ENCODE measurements at regions not wholly inside any gene's neighbourhood (a gene's known extent, or its start where the extent isn't known, plus 50 kb on each side); places are given as distances from the start of the nearest gene placed in this dataset.
"Not testable (repeated sequence)": the region's sequence is repeated elsewhere in the genome, so short reads cannot be mapped to it uniquely, and the experiment has no call there.

DNA sequence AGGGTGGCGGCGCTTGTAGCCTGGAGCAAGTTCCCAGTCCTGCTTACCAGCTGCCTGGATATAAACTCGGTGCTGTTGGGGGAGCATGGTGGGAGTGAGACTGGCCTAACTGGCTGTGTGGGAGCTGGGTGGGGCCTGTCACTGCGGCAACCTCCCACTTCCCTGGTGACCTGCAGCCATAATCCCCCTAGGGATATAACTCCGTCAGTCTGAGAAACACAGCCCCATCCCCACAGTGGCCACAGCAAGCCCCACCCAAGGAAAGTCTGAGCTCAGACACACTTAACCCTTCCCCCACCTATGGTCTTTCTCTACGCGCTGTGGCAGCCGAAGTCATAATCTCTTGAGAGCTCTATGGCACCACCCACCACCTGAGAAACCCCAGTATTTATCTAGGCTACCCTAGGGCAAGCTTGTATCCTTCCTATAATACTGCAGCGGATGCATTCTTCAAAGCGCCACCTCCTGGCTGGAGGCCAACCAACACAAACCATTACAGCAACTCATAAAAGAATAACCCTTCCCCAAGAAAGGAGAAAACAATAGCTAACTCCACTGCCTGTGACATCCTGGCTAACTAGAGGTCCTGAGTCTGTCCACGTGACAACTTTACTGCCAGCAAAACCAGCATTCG lies 57.4 kb downstream of the ZNF648 start:
- DNase-seq (ENCODE audit: extremely low read depth in 1 of 2, low read depth in 1 of 2) = no peak

DNA sequence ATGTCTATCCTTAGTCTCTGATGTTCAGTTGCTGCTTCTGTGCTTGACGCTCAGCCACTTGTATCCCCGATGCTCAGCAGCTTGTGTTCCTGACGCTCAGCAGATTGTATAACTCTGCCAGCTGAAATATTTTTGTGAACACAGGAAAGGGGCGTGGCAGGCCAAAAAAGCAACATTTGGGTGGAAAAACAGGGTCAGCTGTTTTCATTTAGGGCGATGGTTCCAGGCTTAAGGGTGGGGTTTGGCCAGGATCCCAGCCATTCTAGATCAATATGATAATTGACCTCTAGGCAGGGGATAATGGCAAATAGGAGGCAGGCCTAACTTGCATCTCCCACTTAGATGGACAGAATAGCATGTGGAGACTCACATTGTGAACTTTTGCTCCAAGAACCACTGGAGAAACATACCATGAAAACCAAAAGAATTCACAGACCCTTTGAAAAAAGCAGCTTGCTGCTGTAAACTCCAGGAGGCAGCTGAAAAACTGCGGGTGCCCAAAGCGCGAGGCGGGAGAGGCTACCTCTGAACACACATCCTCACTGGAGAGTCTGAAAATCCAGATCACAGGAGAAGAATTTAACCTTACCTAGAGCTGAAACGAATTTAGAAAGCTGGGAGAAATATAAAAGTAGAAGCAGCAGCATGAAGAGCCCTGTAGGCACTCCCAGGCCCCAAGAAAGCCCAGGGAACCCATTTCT lies 58.3 kb downstream of the ZNF648 start:
- no peak for DNase-seq (ENCODE audit: extremely low read depth in 1 of 2, low read depth in 1 of 2)

DNA sequence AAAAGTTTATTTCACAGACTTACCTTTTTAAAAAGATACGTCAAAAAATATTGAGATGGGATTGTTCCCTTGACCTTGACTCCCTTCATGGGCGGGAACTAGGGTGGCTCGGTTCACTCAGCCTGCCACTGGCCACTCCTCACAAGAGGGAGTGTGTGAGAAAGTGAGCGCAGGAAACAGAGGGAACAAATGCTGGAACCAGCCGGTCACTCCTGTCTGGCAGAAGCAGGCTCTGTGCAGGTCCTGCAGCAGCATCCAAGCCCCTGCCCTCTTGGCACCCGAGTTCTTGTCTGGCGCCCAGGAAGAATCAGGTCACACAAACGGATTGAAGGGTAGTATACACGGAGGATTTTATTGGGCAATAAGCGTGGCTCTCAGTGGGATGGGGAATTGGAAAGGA lies 58.9 kb downstream of the ZNF648 start:
- DNase-seq (ENCODE audit: extremely low read depth in 1 of 2, low read depth in 1 of 2) = no peak

DNA sequence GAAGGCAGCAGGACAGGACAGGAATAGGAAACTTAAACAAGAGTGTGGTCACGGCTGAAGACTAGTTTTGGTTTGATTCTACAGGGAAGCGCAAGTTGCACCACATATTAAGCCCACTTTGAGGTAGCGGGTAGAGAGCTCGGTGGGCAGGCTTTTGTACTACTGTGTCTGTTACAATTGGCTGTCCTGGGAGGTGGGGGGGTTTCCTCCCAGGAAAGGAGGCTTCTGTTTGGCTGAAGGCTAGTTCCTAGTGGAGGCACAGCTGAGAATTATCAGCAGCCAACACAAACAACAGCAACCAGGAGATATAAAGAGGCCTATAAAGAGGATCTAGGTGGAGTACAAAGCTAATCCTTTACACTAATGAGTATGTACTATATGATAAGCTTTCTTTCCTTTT lies 62.7 kb downstream of the ZNF648 start:
- DNase-seq (ENCODE audit: extremely low read depth in 1 of 2, low read depth in 1 of 2) = no peak

DNA sequence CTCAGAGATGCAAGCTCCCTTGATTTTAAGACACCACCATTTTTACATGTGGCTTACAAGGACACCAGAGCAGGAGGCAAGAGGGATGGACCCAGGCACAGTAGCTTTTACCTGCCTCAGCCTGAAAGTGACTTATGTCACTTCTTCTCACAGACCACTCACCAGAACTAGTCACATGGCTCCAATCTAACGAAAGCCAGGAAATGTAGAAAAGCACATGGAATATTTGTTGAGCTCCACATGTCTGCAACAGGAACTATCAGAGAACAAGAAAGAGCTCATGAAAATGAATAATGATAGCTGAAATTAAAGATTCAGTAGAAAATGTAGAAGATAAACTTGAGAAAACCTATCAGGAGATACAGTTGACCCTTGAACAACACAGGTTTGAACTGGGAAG lies 69.4 kb downstream of the ZNF648 start:
- DNase-seq (ENCODE audit: extremely low read depth in 1 of 2, low read depth in 1 of 2) = no peak

DNA sequence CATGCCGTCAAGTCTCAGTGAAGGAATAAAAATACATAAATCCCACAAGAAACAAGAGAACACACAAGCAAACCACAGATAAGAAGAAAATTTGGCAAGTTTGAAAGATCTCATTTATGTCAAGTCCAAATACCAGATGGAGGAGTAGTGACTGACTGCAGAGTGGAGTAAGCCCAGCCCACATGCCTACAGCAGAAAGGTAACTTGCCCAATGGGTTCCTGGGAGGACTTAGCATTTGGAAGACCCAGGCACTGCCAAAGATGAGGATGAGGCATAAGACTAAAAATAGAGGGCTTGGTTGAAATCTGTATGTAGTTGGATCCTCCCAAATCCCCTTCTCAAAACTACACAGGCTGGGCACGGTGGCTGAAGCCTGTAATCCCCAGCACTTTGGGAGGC lies 70.8 kb downstream of the ZNF648 start:
- no peak for DNase-seq (ENCODE audit: extremely low read depth in 1 of 2, low read depth in 1 of 2)

DNA sequence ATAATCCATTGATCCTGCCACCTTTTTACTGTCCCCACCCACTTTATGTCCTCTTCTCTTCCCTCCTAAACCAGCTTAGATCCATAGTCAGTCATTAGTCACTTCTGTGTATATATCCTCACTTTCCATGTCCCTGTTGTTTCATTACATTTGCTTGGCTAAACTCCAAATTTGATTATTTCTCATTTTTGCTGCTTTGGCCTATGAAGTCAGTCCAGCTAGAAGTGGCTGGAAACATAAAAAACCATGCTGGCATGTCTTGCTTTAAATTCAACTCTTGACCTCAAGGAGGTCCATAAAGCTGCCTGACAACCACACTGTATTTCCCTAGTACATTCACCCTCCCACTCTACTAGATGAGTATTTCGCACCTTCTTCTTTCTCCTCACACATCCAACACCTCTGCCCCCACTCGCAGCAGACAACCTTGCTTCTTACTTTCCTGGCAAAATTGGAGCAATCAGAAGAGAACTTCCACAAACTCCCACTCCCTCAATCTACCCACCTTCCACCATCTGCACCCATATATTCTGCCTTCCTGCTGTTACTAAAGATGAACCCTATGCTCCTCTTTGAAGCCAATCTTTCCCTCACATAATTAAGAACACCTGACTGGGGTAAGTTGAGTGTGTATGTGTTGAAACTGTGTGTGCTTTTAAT lies 72.1 kb downstream of the ZNF648 start:
- DNase-seq (ENCODE audit: extremely low read depth in 1 of 2, low read depth in 1 of 2) = no peak

DNA sequence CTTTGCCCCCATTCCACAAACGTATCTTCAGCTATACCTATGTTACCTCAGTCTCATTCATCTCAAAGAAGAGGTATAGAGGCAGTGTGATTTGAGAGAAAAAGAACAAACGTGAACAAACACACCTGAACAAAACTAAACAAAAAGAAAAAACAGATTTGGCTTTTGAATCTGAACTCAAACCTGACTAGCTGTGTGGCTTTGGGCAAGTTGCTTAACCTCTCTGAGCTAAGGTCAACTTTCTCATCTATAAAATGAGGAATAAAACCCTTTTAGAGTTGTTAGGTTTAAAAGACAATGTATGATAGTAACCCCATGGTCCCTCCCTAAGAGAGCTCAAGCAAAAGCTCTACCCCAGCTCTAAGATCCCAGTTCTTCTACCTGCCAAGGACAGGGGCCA lies 73.5 kb downstream of the ZNF648 start:
- no peak for DNase-seq (ENCODE audit: extremely low read depth in 1 of 2, low read depth in 1 of 2)

DNA sequence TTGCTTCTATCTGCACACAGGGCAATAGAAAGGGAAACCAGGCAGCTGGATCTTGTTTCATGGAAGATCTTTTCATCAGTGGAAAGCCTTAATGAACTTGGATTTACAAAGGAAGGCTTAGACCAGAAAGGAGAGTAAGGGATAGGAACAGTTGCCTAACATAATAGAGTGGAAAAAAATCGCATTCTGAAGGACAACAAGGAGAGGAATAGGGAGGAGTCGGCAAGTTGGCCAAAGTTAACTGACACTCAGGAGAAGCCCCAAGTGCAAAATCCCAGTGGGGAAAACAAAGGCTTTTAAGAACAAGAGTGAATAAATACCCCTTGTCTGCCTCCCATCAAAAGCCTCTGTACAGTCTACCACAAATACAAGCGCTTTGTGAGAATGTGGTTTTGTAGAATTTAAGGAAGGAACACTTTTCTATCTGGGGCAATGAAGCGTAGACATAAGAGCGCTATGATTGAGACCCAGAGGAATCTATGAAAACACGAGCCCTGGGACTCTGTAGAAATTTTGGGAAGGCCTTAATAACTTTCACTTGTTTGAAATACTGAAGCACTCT lies 74.1 kb downstream of the ZNF648 start:
- DNase-seq (ENCODE audit: extremely low read depth in 1 of 2, low read depth in 1 of 2) = no peak

DNA sequence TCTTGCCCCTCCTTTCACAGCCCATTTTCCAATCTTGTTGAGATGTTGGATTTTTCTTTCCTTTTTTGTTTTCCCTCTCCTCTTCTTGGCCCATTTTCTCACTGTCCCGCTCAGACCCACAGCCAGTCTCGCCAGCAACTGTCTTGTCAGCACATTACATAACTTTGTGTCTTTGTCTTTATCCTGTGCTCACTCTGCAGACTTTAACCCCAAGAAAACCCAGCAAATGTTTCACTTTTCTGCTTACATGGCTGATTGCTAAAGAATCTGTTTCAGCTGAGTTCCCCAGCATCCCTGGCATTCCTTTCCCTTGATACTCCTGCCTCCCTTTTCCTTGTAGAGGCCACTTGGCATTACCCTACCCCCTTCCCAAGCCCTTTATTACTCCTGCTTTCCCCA lies 74.6 kb downstream of the ZNF648 start:
- DNase-seq (ENCODE audit: extremely low read depth in 1 of 2, low read depth in 1 of 2) = no peak

DNA sequence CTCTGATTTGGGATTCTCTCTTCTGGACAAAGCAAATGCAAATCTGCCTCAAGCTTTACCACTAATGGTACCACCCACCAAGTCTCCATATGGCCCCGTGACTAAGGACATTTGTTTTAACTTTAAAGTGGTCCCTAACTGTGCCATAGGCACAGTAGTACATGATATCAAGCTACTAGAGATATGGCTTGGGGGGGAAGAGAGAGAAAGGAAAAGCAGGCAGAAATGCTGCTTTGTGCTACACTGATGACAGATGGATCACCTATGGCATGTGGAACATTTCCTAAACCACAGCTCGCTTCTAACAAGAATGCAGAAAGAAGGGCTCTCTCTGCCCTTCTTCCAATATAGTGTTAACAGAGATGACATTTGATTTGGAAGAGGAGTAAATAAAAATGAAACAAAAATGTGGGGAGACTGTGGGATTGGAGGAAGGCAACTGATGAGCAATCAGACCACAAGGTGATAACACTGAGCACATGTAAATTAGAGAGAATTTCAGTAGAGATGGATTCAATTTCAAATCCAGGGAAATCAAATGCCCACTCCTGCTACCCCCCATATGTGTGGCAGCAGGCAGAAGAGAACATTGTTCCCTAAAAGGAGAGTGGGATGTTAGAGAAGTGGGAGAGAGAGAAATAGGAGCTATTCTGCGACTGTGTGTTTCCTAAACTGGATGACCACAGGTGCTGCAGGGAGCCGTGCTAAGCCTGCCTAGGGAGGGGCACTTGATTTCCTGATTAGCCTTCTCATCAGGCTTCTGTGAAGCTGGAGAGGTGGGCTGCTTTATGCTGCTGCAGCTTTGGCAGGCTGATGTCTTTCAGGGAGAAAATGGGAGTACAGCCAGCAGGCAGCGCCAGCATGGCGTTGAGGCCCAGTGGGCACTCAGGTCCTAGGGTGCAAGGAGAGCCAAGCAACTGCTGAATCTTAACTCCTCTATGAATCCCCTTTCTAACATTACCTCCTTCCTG lies 75.3 kb downstream of the ZNF648 start:
- DNase-seq (ENCODE audit: extremely low read depth in 1 of 2, low read depth in 1 of 2) = no peak

DNA sequence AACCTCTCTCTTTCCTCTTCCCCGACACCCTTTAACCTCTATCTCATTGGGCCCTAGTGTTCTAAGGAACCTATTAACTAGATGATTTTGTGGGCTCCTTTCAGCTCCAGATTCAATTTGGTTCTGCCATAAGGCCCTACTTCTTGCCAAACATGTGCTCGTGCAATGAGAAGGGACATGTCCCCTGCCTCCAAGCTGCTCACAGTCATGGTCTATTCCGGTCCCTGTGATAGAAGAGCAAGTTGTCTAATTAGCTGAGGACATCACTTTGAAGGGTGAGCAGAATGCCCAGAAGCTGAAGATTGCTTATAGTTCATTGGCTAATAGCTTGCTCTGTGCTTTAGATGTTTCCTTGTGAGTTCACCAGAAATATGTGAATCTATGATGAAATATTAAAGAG lies 76.2 kb downstream of the ZNF648 start:
- no peak for DNase-seq (ENCODE audit: extremely low read depth in 1 of 2, low read depth in 1 of 2)

DNA sequence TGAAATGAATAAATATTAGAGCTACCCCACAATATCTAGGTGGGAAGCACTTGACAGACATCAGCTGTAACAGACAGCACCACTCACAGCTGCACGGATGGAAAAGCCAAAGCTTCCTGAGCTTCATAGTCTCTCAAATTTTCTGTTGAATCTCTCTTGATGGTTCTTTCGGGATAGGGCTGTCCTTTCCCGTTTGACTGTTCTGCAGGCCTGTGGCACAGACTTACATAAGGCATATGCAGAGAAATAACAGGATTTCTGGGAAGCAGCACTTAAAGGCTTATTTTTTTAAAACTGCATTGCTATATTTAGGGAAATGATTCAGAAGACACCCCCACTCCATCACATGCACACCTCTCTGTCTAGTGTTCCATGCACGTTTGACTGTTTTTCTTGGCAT lies 77.5 kb downstream of the ZNF648 start:
- DNase-seq (ENCODE audit: extremely low read depth in 1 of 2, low read depth in 1 of 2) = no peak

DNA sequence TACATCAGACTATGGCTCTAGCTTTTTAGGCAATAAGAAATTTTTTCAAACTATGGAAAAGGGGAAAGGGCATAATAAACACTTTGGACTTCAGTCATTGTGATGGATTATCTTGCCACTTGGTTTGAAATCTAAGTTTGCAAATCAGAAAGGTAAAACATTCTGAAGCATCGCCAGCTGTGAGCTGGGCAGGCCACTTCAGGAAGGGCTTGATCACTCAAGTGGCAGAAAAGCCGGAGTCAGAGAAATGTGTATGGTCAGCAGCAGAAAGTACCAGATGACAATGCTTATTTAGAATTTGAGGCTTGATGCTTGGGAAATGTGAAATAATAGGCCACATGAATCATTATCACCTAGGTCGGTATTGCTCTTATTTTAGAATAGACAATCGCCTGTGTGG lies 79.7 kb downstream of the ZNF648 start:
- no peak for DNase-seq (ENCODE audit: extremely low read depth in 1 of 2, low read depth in 1 of 2)

DNA sequence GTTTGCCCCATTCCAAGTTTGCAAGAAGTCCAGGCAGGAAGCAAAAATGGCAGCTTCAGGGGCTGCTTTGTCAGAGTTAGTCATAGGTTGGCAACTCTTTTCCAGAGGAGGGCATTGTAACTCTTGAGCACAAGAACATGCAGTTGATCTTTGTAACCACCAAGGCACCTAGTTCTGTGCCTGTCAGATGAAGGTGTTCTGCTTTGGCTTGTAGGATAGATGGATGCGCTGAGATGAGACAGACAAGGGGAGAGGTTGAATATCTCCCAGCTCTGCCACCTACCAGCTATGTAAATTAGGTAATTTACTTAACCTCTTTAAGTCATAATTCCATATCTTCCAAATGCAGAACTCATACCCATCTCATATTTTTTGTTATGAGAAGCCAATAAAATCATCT lies 89.3 kb downstream of the ZNF648 start:
- no peak for DNase-seq (ENCODE audit: extremely low read depth in 1 of 2, low read depth in 1 of 2)

DNA sequence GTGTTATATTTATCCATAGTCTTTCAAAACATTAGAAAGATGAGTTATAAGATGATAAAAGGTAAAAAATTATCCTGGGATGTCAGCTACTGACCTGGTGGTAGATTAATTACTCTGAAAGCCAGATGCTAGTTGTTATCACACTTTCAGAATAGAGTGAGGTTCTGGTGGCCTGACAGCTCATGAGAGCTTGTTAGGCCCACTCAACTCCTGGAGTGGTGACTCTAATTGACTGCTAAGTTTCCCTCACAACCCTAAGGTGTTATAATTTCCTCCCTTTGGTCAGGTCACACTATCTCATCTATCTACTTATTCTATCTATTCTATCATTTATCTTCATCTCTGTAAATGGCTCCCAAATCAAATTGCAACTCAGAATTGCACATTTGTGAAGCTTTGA lies 90.1 kb downstream of the ZNF648 start:
- DNase-seq (ENCODE audit: extremely low read depth in 1 of 2, low read depth in 1 of 2) = no peak

DNA sequence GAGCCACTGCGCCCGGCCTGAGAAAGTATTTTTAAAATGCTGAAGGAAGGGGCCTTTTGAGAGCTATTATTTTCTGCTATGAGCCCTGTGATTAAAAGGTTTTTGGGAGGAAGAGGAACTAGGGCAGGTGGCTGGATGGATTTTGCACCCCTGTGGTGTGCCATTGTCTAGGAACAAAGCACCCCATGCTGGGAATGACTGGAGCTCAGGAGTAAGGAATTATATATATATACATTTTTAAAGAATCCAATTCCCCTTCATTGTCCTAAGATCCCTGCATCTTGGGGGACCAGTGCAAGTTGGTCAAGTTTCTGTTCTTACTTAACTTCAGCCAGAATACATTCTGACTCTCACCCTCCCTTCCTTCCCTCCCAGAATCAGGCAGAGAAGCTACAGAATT lies 91.6 kb downstream of the ZNF648 start:
- no peak for DNase-seq (ENCODE audit: extremely low read depth in 1 of 2, low read depth in 1 of 2)

DNA sequence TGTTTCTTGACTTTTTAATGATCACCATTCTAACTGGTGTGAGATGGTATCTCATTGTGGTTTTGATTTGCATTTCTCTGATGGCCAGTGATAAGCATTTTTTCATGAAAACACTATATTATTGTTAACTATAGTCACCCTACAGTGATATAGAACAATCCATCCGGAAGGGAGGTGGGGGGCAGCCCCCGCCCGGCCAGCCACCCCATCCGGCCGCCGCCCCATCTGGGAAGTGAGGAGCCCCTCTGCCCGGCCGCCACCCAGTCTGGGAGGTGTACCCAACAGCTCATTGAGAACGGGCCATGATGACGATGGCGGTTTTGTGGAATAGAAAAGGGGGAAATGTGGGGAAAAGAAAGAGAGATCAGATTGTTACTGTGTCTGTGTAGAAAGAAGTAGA lies 106.8 kb downstream of the ZNF648 start:
- DNase-seq (ENCODE audit: extremely low read depth in 1 of 2, low read depth in 1 of 2) = not testable (repeated sequence)

DNA sequence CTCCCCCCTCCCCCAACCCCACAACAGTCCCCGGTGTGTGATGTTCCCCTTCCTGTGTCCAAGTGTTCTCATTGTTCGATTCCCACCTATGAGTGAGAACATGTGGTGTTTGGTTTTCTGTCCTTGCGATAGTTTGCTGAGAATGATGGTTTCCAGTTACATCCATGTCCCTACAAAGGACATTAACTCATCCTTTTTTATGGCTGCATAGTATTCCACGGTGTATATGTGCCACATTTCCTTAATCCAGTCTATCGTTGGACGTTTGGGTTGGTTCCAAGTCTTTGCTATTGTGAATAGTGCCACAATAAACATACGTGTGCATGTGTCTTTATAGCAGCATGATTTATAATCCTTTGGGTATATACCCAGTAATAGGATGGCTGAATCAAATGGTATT lies 107.3 kb downstream of the ZNF648 start:
- not testable (repeated sequence) for DNase-seq (ENCODE audit: extremely low read depth in 1 of 2, low read depth in 1 of 2)

DNA sequence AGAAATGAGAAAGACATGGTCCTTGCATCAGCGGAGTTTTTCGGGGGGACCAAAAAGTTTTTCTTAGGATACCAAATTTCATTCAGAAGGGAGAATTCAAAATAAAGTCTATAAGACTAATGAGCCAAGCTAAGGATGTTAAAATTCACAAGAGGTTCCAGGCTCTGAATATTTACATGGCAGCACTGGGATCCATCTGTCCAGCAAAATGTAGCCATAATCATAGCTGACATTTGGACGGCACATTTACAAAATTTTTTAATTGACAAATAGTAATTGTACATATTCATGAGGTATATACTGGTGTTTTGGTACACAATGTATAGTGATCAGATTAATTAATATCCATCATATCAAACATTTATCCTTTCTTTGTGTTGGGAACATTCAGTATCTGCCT lies 107.9 kb downstream of the ZNF648 start:
- no peak for DNase-seq (ENCODE audit: extremely low read depth in 1 of 2, low read depth in 1 of 2)

DNA sequence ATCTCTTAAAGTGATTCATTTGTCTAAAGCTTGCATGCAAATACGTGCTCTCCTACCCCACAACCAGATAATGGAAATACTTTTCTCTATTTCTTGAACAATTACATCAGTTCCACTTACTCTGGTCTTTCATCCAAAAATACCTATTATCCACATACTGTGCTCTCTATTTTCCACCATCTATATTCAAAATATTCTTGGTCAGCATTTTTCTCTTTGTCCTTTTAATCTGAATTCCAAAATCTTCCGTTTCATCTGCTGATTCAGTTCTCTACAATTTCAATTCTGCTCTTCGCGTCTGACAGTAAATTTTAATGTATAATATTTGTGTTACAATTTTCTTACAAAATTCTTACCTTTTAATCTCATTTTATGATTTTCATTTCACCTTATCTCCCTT lies 110.3 kb downstream of the ZNF648 start:
- DNase-seq (ENCODE audit: extremely low read depth in 1 of 2, low read depth in 1 of 2) = no peak

All from stimulated activated CD8-positive, alpha-beta memory T cell treated with anti-CD3 and anti-CD28 coated beads, Interleukin-7, amount 100 ng/mL, for 48 hours (primary cell).